Breast epithelium (tissue), 3 donors: ENCODE measurements at regions not wholly inside any gene's neighbourhood (a gene's known extent, or its start where the extent isn't known, plus 50 kb on each side); places are given as distances from the start of the nearest gene placed in this dataset.

Source experiments
- CTCF ChIP-seq, 3 donors: fragments of 450-650 bp; IDR thresholded peaks; one replicate each; pipeline ENCODE4 v1.5.1; 2016 to 2017; ENCODE audit warnings: antibody characterized with exemption in 3 of 3, mild to moderate bottlenecking in 3 of 3, moderate library complexity in 3 of 3
- POLR2A ChIP-seq: fragments of 450-650 bp; IDR thresholded peaks from one replicate; pipeline ENCODE4 v1.6.1; 2016; ENCODE audit warnings: antibody characterized with exemption, mild to moderate bottlenecking, moderate library complexity
- POLR2AphosphoS5 ChIP-seq, 3 donors: sonication (generic); formaldehyde crosslinking; IDR thresholded peaks; one replicate each; pipeline ENCODE4 v1.6.1; 2017; ENCODE audit warnings: antibody characterized with exemption in 3 of 3

- TF ChIP-seq POLR2AphosphoS5 (IDR thresholded peaks at IDR 0.05), result no peak
- TF ChIP-seq CTCF (IDR thresholded peaks at IDR 0.05), result no peak
- TF ChIP-seq POLR2A, result no peak
Measured at GRCh38 chr5:172548981-172549687, 91.9 kb upstream of the NEURL1B start.
